GM18909 (cell line): ENCODE measurements at regions not wholly inside any gene's neighbourhood (a gene's known extent, or its start where the extent isn't known, plus 50 kb on each side); places are given as distances from the start of the nearest gene placed in this dataset.
"Not testable (repeated sequence)": the region's sequence is repeated elsewhere in the genome, so short reads cannot be mapped to it uniquely, and the experiment has no call there.

Experiments
- ATAC-seq: cut with Tn5 transposase; IDR thresholded peaks from one replicate; pipeline ENCODE4 v1.9.1; 2021; ENCODE audit warnings: mild to moderate bottlenecking; ENCODE audit not compliant: unreplicated experiment, poor library complexity

GRCh38 chr5:35561396-35561795, 56.3 kb upstream of the SPEF2 start:
- ATAC-seq = no peak

DNA sequence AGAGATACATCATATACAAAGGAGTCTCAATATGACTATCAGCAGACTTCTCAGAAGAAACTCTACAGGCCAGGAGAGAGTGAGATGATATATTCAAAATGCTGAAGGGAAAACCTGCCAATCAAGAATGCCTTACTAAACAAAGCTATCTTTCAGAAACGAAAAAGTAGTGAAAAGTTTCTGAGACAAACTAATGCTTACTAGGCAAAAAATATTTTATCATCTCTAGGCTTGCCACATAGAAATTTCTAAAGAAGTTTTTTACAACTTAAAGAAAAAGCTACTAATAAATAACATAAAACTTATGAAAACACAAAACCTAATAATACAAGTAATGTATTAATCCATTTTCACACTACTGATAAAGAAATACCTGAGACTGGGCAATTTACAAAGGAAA, 59.9 kb upstream of the SPEF2 start:
- no peak for ATAC-seq

DNA sequence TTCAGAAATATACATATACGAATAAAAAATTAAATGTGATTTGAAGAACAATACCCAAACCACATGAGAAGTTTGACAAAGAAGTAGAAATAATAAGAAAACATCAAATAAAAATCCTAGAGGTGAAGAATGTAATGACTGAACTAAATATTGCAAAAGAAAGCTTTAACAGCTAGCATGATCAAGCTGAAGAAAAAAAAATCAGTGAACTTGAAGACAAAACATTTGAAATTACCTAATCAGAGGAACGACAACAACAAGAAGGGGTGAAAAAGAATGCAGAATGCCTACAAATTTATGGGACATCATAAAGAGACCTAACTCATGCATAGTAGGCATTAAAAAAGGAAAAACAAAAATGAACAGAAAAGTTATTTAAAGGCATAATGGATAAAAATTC, 60.5 kb upstream of the SPEF2 start:
- no peak for ATAC-seq

GRCh38 chr5:35554016-35554415, 63.6 kb upstream of the SPEF2 start:
- no peak for ATAC-seq

DNA sequence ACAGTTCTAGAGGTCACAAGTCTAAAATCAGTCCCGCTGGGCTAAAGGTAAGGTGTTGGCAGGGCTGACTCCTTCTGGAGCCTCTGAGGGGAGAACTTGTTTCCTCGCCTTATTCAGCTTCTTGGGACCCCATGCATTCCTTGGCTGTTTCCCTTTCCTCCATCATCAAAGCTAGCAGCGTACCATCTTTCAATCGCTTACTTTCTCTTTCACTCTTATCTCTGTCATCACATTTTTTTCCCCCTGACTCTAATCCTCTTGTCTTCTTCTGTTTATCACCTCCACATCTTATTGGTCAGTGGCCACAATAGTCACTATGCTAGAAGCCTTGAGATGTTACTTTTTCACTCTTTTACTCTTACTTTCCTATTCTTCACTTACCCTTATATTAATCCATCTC, 72.5 kb upstream of the SPEF2 start:
- no peak for ATAC-seq

DNA sequence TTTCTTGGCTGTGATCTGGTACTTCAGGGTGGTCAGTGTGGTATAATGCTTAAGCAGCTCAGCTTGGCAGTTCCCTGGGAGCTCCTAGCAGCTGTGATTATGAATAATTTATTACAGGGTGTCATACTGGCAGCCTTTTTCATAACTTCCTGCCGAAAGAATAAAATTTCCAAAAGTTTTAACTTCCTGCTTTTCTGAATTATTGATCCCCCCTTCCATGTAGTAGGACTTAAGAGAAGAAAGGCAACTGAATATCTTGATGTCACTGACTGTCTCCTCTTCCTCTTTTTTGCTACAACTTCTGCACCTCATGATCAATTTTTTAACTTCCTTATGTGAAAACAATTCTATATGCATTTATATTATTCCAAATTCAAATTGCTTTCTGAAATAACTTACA, 74.3 kb upstream of the SPEF2 start:
- no peak for ATAC-seq

DNA sequence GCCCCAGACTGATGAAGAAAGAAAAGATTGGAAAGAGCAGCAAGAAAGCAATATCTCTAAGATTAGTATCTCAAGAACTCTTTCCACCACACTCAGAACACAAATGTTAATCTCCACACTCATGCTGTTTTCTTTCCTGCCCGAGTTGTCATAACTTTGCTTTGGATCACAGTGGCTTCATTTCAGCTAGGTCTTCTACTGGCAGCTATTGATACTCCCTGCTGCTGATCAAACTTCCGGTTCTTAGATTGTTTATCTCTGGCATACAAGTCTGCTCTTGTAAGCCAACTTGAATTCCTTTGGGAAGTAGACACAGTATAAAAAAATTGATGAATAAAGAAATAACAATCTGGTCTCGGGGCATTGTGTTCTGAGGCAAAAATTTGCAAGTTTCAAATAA, 77.7 kb upstream of the SPEF2 start:
- ATAC-seq = no peak

GRCh38 chr5:35538198-35538931, 79.3 kb upstream of the SPEF2 start:
- ATAC-seq = no peak

DNA sequence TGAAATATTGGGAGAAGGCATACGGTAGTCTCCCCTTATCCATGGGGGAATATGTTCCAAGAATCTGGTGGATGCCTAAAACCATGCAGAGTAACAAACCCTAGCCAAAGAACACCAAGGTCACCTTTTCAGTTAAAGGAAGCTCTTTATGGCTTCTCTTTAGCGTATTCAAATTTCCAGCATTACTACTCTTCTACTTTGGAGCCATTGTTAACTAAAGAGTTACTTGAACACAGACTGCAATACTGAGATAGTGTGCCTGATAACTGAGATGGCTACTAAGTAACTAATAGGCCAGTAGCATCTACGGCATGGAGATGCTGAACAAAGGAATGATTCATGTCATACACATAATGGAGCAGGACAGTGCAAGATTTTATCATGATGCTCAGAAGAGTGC, 84.5 kb upstream of the SPEF2 start:
- ATAC-seq = no peak

DNA sequence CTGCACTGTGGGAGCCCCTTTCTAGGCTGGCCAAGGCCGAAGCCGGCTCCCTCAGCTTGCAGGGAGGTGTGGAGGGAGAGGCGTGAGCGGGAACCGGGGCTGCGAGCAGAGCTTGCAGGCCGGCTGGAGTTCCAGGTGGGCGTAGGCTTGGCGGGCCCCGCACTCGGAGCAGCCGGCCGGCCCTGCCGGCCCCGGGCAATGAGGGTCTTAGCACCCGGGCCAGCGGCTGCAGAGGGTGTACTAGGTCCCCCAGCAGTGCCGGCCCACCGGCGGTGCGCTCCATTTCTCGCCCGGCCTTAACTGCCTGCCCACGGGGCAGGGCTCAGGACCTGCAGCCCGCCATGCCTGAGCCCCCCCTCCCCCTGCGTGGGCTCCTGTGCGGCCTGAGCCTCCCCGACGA, 86.1 kb upstream of the SPEF2 start:
- not testable (repeated sequence) for ATAC-seq

DNA sequence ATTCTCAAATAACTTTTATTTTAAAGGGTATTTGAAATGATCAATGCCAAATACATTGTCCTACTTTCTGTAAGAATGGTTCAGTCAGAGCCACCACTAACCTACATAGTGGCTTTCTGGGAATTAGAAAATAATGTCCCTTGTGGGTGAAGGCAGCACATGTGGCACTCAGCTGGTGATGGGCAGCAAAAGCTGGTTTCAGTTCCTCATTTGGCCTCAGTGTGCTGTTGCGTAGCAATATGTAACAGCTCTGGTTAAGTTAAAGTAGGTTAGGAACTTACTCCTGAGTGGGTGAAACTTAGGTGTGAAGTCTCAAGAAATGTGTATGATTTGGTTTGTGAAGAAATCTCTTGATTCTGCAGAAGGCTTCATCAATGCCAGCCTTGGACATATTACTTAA, 99.6 kb upstream of the SPEF2 start:
- peak; percentile 100 for ATAC-seq

DNA sequence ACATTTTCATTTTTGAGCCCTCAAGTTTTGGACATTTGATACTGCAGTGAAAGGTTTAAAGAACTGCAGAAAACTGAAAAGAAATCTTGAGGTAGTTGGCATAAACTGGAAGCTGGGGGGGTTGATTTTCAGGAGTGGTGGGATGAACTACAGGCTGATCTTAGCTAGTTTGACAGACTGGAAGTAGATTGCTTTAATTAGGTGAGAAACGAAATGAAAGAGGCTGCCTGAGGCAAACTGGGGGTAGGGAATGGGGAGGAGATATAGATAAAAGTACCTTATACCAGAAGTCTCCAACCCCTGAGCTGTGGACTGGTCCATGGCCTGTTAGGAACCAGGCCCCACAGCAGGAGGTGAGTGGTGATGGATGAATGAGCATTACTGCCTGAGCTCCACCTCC, 101.4 kb upstream of the SPEF2 start:
- no peak for ATAC-seq

- ATAC-seq = no peak
Observed at GRCh38 chr5:35513612-35514011, 104.1 kb upstream of the SPEF2 start.

- no peak for ATAC-seq
Observed at GRCh38 chr5:35502206-35502605, 115.5 kb upstream of the SPEF2 start.

DNA sequence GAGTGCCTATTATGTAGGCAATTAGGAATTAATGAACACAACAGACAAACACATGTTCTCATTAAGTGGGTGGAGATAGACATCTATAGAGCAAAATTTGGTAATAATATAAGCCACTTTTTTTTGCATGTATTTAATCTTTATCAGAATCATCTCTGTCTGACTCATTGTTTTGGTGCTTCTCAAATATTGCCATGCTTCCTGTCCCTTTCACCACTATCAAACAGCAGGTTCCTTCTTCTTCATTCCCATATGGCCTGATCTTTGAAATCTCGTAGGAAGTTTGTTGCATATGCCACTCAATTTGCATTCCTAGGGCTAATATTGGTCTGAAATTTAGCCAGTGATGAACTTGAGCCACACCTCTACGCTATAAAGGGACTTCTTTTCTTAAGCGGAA, 128.9 kb upstream of the SPEF2 start:
- no peak for ATAC-seq

DNA sequence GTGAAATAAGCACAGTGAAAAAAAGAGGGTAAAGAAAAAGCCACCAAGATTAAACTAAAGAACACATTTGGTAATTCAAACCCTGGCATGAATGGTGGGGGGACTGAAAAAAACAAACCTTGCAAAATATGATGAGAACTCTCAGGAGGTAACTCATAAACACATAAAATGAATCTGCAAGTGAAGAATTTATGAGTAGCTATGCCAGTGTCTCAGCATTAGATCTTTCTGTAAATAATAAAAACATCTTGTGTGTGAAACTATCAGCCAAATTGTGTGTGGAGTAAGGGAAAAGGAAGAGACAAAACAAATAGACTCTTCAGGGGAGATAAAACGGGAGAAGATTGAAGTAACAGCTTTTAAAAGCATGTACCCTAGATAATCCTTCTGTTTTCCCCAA, 129.6 kb upstream of the SPEF2 start:
- ATAC-seq = no peak

DNA sequence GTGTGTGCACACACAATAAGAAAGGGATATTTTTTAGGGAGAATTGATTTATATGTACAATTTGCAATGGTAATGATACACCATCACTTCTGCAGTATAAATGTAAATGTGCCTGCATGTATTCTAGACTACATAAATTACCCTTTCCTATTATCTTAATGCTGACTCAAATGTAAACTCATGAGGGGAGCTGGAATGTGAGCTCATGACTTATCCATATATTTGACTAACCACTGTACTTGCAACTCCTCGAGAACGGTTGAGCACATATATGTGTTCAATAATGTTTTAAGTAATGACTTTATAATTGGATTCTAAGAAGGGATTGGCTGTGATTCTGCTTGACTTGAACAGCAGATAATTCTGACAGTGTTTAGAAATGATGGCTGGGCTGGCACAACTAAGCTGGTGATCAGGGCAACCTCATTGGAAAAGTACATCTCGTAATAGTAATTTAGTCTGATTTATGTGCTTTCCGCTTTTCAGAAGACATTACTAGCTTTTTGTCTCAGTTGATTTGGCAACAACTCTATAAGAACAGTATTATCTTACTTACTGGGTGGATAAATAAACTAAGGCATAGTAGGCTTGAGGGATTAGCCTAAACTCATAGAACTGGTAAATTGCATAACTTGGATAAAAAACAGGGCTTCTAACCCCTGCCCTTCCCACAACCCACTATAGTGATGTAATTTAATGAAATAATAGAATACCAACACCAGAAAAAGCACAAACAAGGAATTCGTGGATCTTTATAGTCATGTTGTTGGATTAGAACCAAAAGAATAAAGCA, 130.2 kb upstream of the SPEF2 start:
- ATAC-seq = no peak

DNA sequence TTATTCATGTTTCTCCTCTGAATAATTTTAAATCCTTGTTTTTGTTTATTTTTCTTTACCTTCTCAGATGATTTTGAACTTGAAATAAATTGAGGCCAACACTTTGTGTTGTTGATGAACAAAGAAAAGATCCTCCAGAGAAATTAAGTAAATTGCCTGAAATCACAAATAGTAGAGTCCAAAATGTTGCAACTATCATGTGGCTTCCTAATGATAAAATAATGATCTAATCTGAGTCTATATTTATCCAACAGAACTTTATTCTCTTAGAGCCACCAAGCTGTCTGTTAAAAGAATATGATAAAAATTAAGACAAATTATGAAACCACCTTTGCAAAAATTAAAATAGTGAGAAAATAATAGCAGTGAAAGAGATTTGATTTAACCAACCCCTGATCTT, 132.2 kb upstream of the SPEF2 start:
- ATAC-seq = no peak

DNA sequence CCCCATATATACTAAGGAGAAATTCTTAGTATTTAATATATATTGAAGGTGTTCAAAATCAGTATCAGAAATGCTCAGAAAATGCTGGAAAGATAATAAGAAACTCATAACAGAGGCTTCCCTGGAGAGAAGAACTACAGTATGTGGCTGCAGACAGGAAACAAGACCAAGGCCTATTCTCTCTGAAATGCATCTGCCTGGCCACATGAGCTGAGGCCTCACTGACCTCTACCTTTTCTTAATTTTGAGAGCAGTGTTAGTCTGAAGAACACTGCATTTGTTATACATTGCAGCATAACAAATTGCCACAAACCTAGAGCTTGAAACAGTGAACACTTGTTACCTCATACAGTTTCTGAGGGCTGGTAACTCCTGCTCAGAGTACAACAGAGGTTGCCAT, 133.4 kb upstream of the SPEF2 start:
- peak; percentile 54 for ATAC-seq

GRCh38 chr5:35483780-35484179, 133.9 kb upstream of the SPEF2 start:
- ATAC-seq = peak; percentile 50

DNA sequence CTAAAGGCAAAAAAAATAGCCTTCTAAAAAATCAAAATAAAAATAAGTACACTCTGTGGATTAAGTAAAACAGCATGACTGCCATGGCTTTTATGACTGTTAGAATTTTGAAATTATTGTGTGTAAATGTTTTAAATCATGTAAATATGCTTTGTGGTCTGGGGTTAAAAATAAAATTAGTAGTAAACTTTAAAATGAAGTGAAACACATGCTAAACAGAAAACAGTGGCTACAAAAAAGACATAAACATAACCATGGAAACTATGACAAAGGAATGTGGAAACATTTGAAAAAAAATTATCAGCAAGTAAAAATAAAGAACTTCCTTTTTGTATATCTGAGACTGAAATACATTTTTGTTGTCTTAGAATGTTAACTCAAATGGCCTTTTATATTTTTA, 134.5 kb upstream of the SPEF2 start:
- ATAC-seq = peak; percentile 38

DNA sequence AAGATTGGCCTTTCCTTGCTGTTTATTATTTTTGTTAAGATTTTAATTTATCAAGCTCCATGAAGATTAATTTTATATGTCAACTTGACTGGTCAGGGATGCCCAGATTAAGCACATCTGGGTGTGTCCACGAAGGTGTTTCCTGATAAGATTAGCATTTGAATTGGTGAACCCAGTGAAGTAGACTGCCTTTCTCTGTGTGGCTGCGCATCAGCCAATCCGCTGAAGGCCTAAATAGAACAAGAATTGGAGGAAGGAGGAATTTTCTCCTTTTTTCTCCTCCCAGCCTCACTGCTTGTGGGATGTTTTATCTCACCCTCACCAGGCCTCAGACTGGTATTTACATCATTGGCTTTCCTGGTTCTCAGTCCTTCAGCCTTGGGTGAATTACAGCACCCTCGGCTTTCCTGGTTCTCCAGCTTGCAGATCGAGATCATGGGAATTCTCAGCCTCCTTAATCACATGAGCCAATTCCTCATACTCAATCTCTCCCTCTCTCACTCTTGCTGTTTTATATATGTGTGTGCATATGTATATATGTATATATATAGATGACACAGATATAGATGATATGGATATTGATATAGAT, 135.4 kb upstream of the SPEF2 start:
- no peak for ATAC-seq
